Neural cell (in vitro differentiated cells): ENCODE measurements at regions not wholly inside any gene's neighbourhood (a gene's known extent, or its start where the extent isn't known, plus 50 kb on each side); places are given as distances from the start of the nearest gene placed in this dataset.

ENCODE experiments used
- CTCF ChIP-seq: fragments of 450-650 bp; IDR thresholded peaks from 2 replicates; pipeline ENCODE4 v1.5.1; 2014; ENCODE audit warnings: antibody characterized with exemption, mild to moderate bottlenecking, moderate library complexity; ENCODE audit not compliant: poor library complexity, severe bottlenecking
- EP300 ChIP-seq: fragments of 450-650 bp; conservative IDR thresholded peaks from 2 replicates; pipeline ENCODE4 v1.6.1; 2014; ENCODE audit warnings: antibody characterized with exemption, mild to moderate bottlenecking, moderate library complexity; ENCODE audit not compliant: poor library complexity, severe bottlenecking
- EZH2 ChIP-seq: fragments of 200-600, 300-800 bp; shearing (Covaris generic), sonication (generic); IDR thresholded peaks from 2 replicates; pipeline ENCODE4 v1.6.1; 2014; ENCODE audit warnings: antibody characterized with exemption, low read length, borderline replicate concordance, mild to moderate bottlenecking; ENCODE audit not compliant: insufficient read depth, poor library complexity, severe bottlenecking
- MXI1 ChIP-seq: fragments of 450-650 bp; conservative IDR thresholded peaks from 2 replicates; pipeline ENCODE4 v1.6.1; 2014; ENCODE audit warnings: antibody characterized with exemption, mild to moderate bottlenecking; ENCODE audit not compliant: poor library complexity, severe bottlenecking
- POLR2AphosphoS5 ChIP-seq: IDR thresholded peaks from 2 replicates; pipeline ENCODE4 v1.6.1; 2012
- RAD21 ChIP-seq: fragments of 450-650 bp; conservative IDR thresholded peaks from 2 replicates; pipeline ENCODE4 v1.6.1; 2014; ENCODE audit warnings: antibody characterized with exemption, mild to moderate bottlenecking, moderate library complexity
- SMC3 ChIP-seq: fragments of 450-650 bp; conservative IDR thresholded peaks from 2 replicates; pipeline ENCODE4 v1.6.1; 2014; ENCODE audit warnings: antibody characterized with exemption, mild to moderate bottlenecking, moderate library complexity; ENCODE audit not compliant: poor library complexity
- TAF1 ChIP-seq: IDR thresholded peaks from 2 replicates; pipeline ENCODE4 v1.6.1; 2012; ENCODE audit warnings: low read depth

GRCh38 chr1:233844692-233845091, 59.8 kb upstream of the SLC35F3 start:
- TF ChIP-seq SMC3 (no peak), EP300 (no peak), EZH2 (no peak), CTCF (no peak), POLR2AphosphoS5 (no peak), MXI1 (no peak), TAF1 (no peak), RAD21 (no peak)
